Activated CD4-positive, alpha-beta T cell treated with anti-CD3 and anti-CD28 coated beads, Interleukin-2, Interleukin-6, amounts not matched to agents 100 ng/mL and 50 ng/mL, durations not matched to agents 16 hours and 8 hours (primary cell): ENCODE measurements at regions not wholly inside any gene's neighbourhood (a gene's known extent, or its start where the extent isn't known, plus 50 kb on each side); places are given as distances from the start of the nearest gene placed in this dataset.

Experiments used
- DNase-seq: peaks from one replicate; pipeline ENCODE4 v3.0.0-alpha.2; 2020

GRCh38 chr4:127048376-127049044 is 584.2 kb upstream of the INTU start:
- no peak for DNase-seq

GRCh38 chr4:127049526-127049925 is 583.2 kb upstream of the INTU start:
- no peak for DNase-seq

- no peak for DNase-seq
Observed at GRCh38 chr4:127052742-127053141, 580.0 kb upstream of the INTU start.

- no peak for DNase-seq
Observed at GRCh38 chr4:127055357-127055756, 577.4 kb upstream of the INTU start.

GRCh38 chr4:127069675-127070074 is 563.1 kb upstream of the INTU start:
- no peak for DNase-seq

- no peak for DNase-seq
Observed at GRCh38 chr4:127071443-127071842, 561.3 kb upstream of the INTU start.

GRCh38 chr4:127080141-127080540 is 552.6 kb upstream of the INTU start:
- no peak for DNase-seq

- DNase-seq: no peak
Observed at GRCh38 chr4:127081041-127081440, 551.7 kb upstream of the INTU start.

- no peak for DNase-seq
Observed at GRCh38 chr4:127082986-127083385, 549.8 kb upstream of the INTU start.

- no peak for DNase-seq
Observed at GRCh38 chr4:127084666-127085065, 548.1 kb upstream of the INTU start.

- no peak for DNase-seq
Observed at GRCh38 chr4:127097061-127097460, 535.7 kb upstream of the INTU start.

GRCh38 chr4:127102361-127102760 is 530.4 kb upstream of the INTU start:
- DNase-seq: no peak

- DNase-seq: no peak
Observed at GRCh38 chr4:127103681-127104115, 529.1 kb upstream of the INTU start.

- DNase-seq: no peak
Observed at GRCh38 chr4:127113844-127114362, 518.9 kb upstream of the INTU start.

GRCh38 chr4:127118681-127119080 is 514.1 kb upstream of the INTU start:
- no peak for DNase-seq

- DNase-seq: no peak
Observed at GRCh38 chr4:127120441-127121090, 512.2 kb upstream of the INTU start.

GRCh38 chr4:127124919-127125318 is 507.8 kb upstream of the INTU start:
- DNase-seq: no peak

GRCh38 chr4:127126718-127127117 is 506.0 kb upstream of the INTU start:
- DNase-seq: no peak

- DNase-seq: no peak
Observed at GRCh38 chr4:127131527-127131926, 501.2 kb upstream of the INTU start.

- DNase-seq: no peak
Observed at GRCh38 chr4:127134490-127134889, 498.3 kb upstream of the INTU start.

GRCh38 chr4:127138586-127138985 is 494.2 kb upstream of the INTU start:
- DNase-seq: no peak

GRCh38 chr4:127139788-127140286 is 492.9 kb upstream of the INTU start:
- DNase-seq: no peak

- no peak for DNase-seq
Observed at GRCh38 chr4:127140306-127140705, 492.5 kb upstream of the INTU start.

- DNase-seq: no peak
Observed at GRCh38 chr4:127141856-127142255, 490.9 kb upstream of the INTU start.
